Heart right ventricle (tissue), 16 donors: ENCODE measurements at regions not wholly inside any gene's neighbourhood (a gene's known extent, or its start where the extent isn't known, plus 50 kb on each side); places are given as distances from the start of the nearest gene placed in this dataset.

Source experiments
- ATAC-seq, 8 donors: fragments of 200-7000 bp; cut with Tn5 transposase; one replicate each; pipeline ENCODE4 v1.9.1; 2020; ENCODE audit warnings: mild to moderate bottlenecking in 8 of 8, moderate library complexity in 8 of 8, moderate number of reproducible peaks in 1 of 8
- DNase-seq, 2 donors: peaks; one replicate each; pipeline ENCODE4 v3.0.0-alpha.2; 2020
- H3K27ac ChIP-seq, 10 donors: fragments of 200-600 bp; sonication (generic) in 2 of 10; one replicate each; pipeline versions ENCODE4 v1.5.0 to v1.8.0; 2020 to 2022; ENCODE audit warnings: mild to moderate bottlenecking in 3 of 10
- H3K27me3 ChIP-seq, 7 donors: fragments of 200-600 bp; one replicate each; pipeline ENCODE4 v1.8.0; 2021 to 2022; ENCODE audit warnings: mild to moderate bottlenecking in 2 of 7
- H3K36me3 ChIP-seq, 9 donors: fragments of 200-600 bp; sonication (generic) in 1 of 9; one replicate each; pipeline versions ENCODE4 v1.5.0 to v1.8.0; 2020 to 2022; ENCODE audit warnings: mild to moderate bottlenecking in 2 of 9
- H3K4me1 ChIP-seq, 9 donors: fragments of 200-600 bp; sonication (generic) in 1 of 9; one replicate each; pipeline versions ENCODE4 v1.5.0 to v1.8.0; 2020 to 2022; ENCODE audit warnings: mild to moderate bottlenecking in 4 of 9
- H3K4me3 ChIP-seq, 10 donors: fragments of 200-600 bp; sonication (generic) in 2 of 10; one replicate each; pipeline versions ENCODE4 v1.5.0 to v1.8.0; 2020 to 2022; ENCODE audit warnings: mild to moderate bottlenecking in 7 of 10, moderate library complexity in 2 of 10
- H3K9me3 ChIP-seq, 11 donors: fragments of 200-600 bp in 10 of 11; sonication (generic) in 2 of 11; one replicate each; pipeline versions ENCODE4 v1.5.0 to v1.8.0; 2013 to 2022; ENCODE audit warnings: mild to moderate bottlenecking in 2 of 11, control low read depth in 1 of 11, moderate library complexity in 1 of 11
- CTCF ChIP-seq, 9 donors: fragments of 200-600 bp; sonication (generic) in 2 of 9; IDR thresholded peaks; one replicate each; pipeline versions ENCODE4 v1.5.0 to v1.8.0; 2021 to 2022; ENCODE audit warnings: antibody characterized with exemption in 9 of 9, mild to moderate bottlenecking in 5 of 9, moderate library complexity in 1 of 9
- WGBS, 2 donors: extraction: QIAGEN DNeasy Blood & Tissue Kit; methylation state at CpG; one replicate each; pipeline ENCODE4 v1.1.7; 2013; ENCODE audit warnings: inconsistent platforms in 1 of 2; 5-methylcytosine and 5-hydroxymethylcytosine counted together
- intact Hi-C, 10 donors: fragments of 100-400 bp; cut with DNase I; formaldehyde crosslinking; loops; one replicate each; pipeline versions ENCODE4 v1.11.1 to v1.14.2; 2022
- donor health status: Arrhythmogenic right ventricular cardiomyopathy.
- donor health status: ischemic (EF 13 %, LVEDD 7.1; RV severe dilation, severe dysfunction).
- donor health status: healthy with polysubstance abuse.
- donor health status: DM: no; HTN: yes; CAD: no.
- donor health status: DM: no; HTN: no; CAD: no.
- donor health status: ischemic (EF 25% LVEDD 6.9; RV normal size, moderate dysfunction).
- donor health status: ischemic (EF 25% LVEDD 5.7; RV mildly dilated, moderate dysfunction).
- donor health status: healthy.
- donor health status: DM: yes; HTN: yes; CAD: no.
- donor health status: Ischemic cardiomyopathy.
- donor health status: ischemic (EF 35%, LVEDD 5.7; RV mildly dilated, moderate dysfunction).
- donor health status: nonischemic (EF 11% LVEDD 7.7; RV severe dilation, severe dysfunction).
- donor health status: DM: yes; HTN: yes; CAD: no.
- donor health status: PGD.
- donor health status: ischemic (EF 29% LVEDD 5.4; RV normal size, mild dysfunction).
- donor health status: nonischemic (EF 23%, LVEDD 6.1; RV moderate dilation, normal function).

GRCh38 chr1:38476111-38476849 is 383.3 kb downstream of the RRAGC start:
- H3K4me1 ChIP-seq: peaks cover 0 to 8% (median 0%) of the 10 kb centered on the region in 9 donors
- peaks cover 0 to 6% (median 0%) of the 10 kb centered on the region in 11 donors for H3K9me3 ChIP-seq
- TF ChIP-seq CTCF (IDR thresholded peaks at IDR 0.05): no peak
- H3K27ac ChIP-seq: no peak overlapping the region
- H3K36me3 ChIP-seq: no peaks in the 10 kb centered on the region
- peak overlapping the region in 9 of 10 donors; percentile 17 to 43 (median 37) for H3K4me3 ChIP-seq
- intact Hi-C loops: no loop called here
- peaks cover 4 to 89% (median 67%) of the 10 kb centered on the region in 7 donors for H3K27me3 ChIP-seq
- ATAC-seq: no peak
- WGBS, 2 donors: 2 to 5% methylated on average over 46 of the region's 46 CpGs
- DNase-seq: no peak

- H3K36me3 ChIP-seq: no peaks in the 10 kb centered on the region
- H3K4me1 ChIP-seq: peaks cover 0 to 8% (median 0%) of the 10 kb centered on the region in 9 donors
- no peak overlapping the region for H3K27ac ChIP-seq
- H3K27me3 ChIP-seq: peaks cover 4 to 90% (median 65%) of the 10 kb centered on the region in 7 donors
- intact Hi-C loops: no loop called here
- TF ChIP-seq CTCF (IDR thresholded peaks at IDR 0.05): no peak
- ATAC-seq (no peak), DNase-seq (no peak)
- WGBS, 2 donors: 54 to 64% methylated on average over 6 of the region's 6 CpGs
- no peak overlapping the region for H3K4me3 ChIP-seq
- peaks cover 0 to 8% (median 0%) of the 10 kb centered on the region in 11 donors for H3K9me3 ChIP-seq
Observed at GRCh38 chr1:38475624-38476005, 384.0 kb downstream of the RRAGC start.

GRCh38 chr1:38474738-38475623 is 384.6 kb downstream of the RRAGC start:
- Histone ChIP-seq H3K4me3 (no peak overlapping the region), H3K27ac (no peak overlapping the region), H3K4me1 (peaks cover 0 to 8% (median 0%) of the 10 kb centered on the region in 9 donors), H3K27me3 (peaks cover 4 to 88% (median 68%) of the 10 kb centered on the region in 7 donors), H3K36me3 (no peaks in the 10 kb centered on the region), H3K9me3 (peaks cover 0 to 10% (median 0%) of the 10 kb centered on the region in 11 donors)
- intact Hi-C loops: no loop called here
- 56 to 63% methylated on average over 18 of the region's 18 CpGs for WGBS, 2 donors
- ATAC-seq (no peak), DNase-seq (no peak)
- TF ChIP-seq CTCF (IDR thresholded peaks at IDR 0.05): no peak

- Histone ChIP-seq H3K36me3 (no peaks in the 10 kb centered on the region), H3K27ac (no peak overlapping the region), H3K9me3 (peaks cover 0 to 17% (median 0%) of the 10 kb centered on the region in 11 donors), H3K4me3 (no peak overlapping the region), H3K4me1 (peaks cover 0 to 10% (median 0%) of the 10 kb centered on the region in 9 donors), H3K27me3 (peaks cover 0 to 38% (median 22%) of the 10 kb centered on the region in 7 donors)
- no peak for ATAC-seq
- DNase-seq: no peak
- WGBS, 2 donors: 94 to 95% methylated on average over 2 of the region's 2 CpGs
- intact Hi-C loops: no loop called here
- no peak for TF ChIP-seq CTCF (IDR thresholded peaks at IDR 0.05)
Observed at GRCh38 chr1:38466487-38466886, 393.1 kb downstream of the RRAGC start.
